ENCODE measurements at regions not wholly inside any gene's neighbourhood (a gene's known extent, or its start where the extent isn't known, plus 50 kb on each side); places are given as distances from the start of the nearest gene placed in this dataset.

DNA sequence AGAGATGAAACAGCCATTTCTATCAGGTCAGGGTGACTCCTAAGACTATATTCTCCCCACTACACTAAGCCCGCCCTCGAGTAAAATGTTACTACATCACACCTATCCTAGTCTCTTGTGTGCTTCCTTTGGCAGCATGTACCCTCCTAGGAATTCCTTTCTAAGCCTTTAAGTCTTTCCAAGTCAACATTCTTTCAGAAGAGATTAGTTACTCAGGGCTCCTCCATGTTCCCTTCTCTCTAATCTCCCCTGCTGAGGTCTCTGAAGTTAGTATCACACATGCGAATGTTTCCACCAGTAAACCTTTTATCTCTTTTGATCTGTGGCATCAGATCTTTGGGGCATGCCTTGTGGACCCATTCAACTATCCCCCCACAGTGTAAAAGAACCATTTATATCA lies 873.7 kb upstream of the FAT3 start:
- FAIRE-seq: no peak
- TF ChIP-seq POLR2A (IDR thresholded peaks at IDR 0.05; ENCODE audit: low read depth, low read length) (no peak), POLR2AphosphoS5 (IDR thresholded peaks at IDR 0.05; ENCODE audit: insufficient read depth, low read depth, low read length) (no peak), GATA2 (IDR thresholded peaks at IDR 0.05; ENCODE audit: insufficient read depth, insufficient read length, low read depth, low read length) (no peak), EZH2 (IDR thresholded peaks at IDR 0.05; ENCODE audit: borderline replicate concordance, low read depth, low read length, severe bottlenecking) (no peak), MYC (IDR thresholded peaks at IDR 0.05; ENCODE audit: low read depth, low read length) (no peak), FOS (IDR thresholded peaks at IDR 0.05; ENCODE audit: borderline replicate concordance, insufficient read depth, low read length) (no peak), JUN (IDR thresholded peaks at IDR 0.05; ENCODE audit: borderline replicate concordance, insufficient read depth, insufficient read length, low read depth) (no peak)
- TF ChIP-seq, protein P1, sequence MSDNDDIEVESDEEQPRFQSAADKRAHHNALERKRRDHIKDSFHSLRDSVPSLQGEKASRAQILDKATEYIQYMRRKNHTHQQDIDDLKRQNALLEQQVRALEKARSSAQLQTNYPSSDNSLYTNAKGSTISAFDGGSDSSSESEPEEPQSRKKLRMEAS (IDR thresholded peaks at IDR 0.05; ENCODE audit: insufficient read depth, insufficient read length): no peak
- TF ChIP-seq, protein P2, sequence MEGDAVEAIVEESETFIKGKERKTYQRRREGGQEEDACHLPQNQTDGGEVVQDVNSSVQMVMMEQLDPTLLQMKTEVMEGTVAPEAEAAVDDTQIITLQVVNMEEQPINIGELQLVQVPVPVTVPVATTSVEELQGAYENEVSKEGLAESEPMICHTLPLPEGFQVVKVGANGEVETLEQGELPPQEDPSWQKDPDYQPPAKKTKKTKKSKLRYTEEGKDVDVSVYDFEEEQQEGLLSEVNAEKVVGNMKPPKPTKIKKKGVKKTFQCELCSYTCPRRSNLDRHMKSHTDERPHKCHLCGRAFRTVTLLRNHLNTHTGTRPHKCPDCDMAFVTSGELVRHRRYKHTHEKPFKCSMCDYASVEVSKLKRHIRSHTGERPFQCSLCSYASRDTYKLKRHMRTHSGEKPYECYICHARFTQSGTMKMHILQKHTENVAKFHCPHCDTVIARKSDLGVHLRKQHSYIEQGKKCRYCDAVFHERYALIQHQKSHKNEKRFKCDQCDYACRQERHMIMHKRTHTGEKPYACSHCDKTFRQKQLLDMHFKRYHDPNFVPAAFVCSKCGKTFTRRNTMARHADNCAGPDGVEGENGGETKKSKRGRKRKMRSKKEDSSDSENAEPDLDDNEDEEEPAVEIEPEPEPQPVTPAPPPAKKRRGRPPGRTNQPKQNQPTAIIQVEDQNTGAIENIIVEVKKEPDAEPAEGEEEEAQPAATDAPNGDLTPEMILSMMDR (IDR thresholded peaks at IDR 0.05; ENCODE audit: extremely low read depth in 1 of 2, insufficient read depth in 1 of 2, low read depth in 1 of 2, low read length in 2 of 2): no peak
- no peak for DNase-seq (ENCODE audit: low read depth, low spot score)

More for the DNA sequence above, 873.7 kb upstream of the FAT3 start:
- ChIA-PET CTCF (no interaction called here), POLR2A (no interaction called here)
- H3K27me3 ChIP-seq (ENCODE audit: control insufficient read depth in 2 of 2, insufficient read depth in 2 of 2, low read length in 2 of 2): no peaks in the 10 kb centered on the region
- no peaks in the 10 kb centered on the region for H3K9me1 ChIP-seq (replicated peaks; ENCODE audit: control insufficient read depth, extremely low read depth, insufficient read depth, low read length)
- no peaks in the 10 kb centered on the region for H3K79me2 ChIP-seq (ENCODE audit: control insufficient read depth, insufficient read depth, low read length)
- H4K20me1 ChIP-seq (replicated peaks; ENCODE audit: control insufficient read depth, extremely low read depth, insufficient read depth, low read length): no peaks in the 10 kb centered on the region
- H3K4me2 ChIP-seq (ENCODE audit: insufficient read depth, low read length): no peak overlapping the region
- dilution Hi-C loops (cut with MboI; ENCODE audit: extremely low pct_ligation_motif_present, low sequenced_read_pairs) (no loop called here), intact Hi-C loops (cut with micrococcal nuclease) (no loop called here)
- no peaks in the 10 kb centered on the region for H3K4me1 ChIP-seq (ENCODE audit: control insufficient read depth, extremely low read depth, insufficient read depth, low read length)
- no peaks in the 10 kb centered on the region for H3K9me3 ChIP-seq (replicated peaks; ENCODE audit: control insufficient read depth, insufficient read depth, low read length)
- H3K9ac ChIP-seq (replicated peaks; ENCODE audit: extremely low read depth, insufficient read depth, low read length): no peak overlapping the region
- no peak overlapping the region for H3K4me3 ChIP-seq (replicated peaks in 1 of 3; ENCODE audit: insufficient read depth in 1 of 3, low read depth in 1 of 3, low read length in 3 of 3)
- no TSS peak for BruUV-seq (replicated peaks)
- H2AFZ ChIP-seq (ENCODE audit: low read depth, low read length): no peak overlapping the region
- no peaks in the 10 kb centered on the region for H3K36me3 ChIP-seq (ENCODE audit: control insufficient read depth in 2 of 2, extremely low read depth in 1 of 2, insufficient read depth in 2 of 2, low read length in 2 of 2)
- no peak overlapping the region for H3K27ac ChIP-seq (ENCODE audit: insufficient read depth, low read depth, low read length)

All from endothelial cell of umbilical vein (primary cell).